HG02610 (cell line): ENCODE measurements at regions not wholly inside any gene's neighbourhood (a gene's known extent, or its start where the extent isn't known, plus 50 kb on each side); places are given as distances from the start of the nearest gene placed in this dataset.
"Not testable (repeated sequence)": the region's sequence is repeated elsewhere in the genome, so short reads cannot be mapped to it uniquely, and the experiment has no call there.

Experiments
- ATAC-seq: cut with Tn5 transposase; IDR thresholded peaks from one replicate; pipeline ENCODE4 v1.9.1; 2021; ENCODE audit warnings: mild to moderate bottlenecking, moderate library complexity; ENCODE audit not compliant: unreplicated experiment

- ATAC-seq, result no peak
These were observed 181.6 kb upstream of the VLDLR start for GRCh38 chr9:2439957-2440356.

GRCh38 chr9:2443933-2444332, 177.7 kb upstream of the VLDLR start:
- ATAC-seq, result not testable (repeated sequence)

- no peak for ATAC-seq
These were observed 173.3 kb upstream of the VLDLR start for GRCh38 chr9:2448193-2448738.

GRCh38 chr9:2453106-2453505, 168.5 kb upstream of the VLDLR start:
- no peak for ATAC-seq

GRCh38 chr9:2453701-2454100, 167.9 kb upstream of the VLDLR start:
- no peak for ATAC-seq

GRCh38 chr9:2459756-2460155, 161.8 kb upstream of the VLDLR start:
- no peak for ATAC-seq

GRCh38 chr9:2461892-2462291, 159.7 kb upstream of the VLDLR start:
- ATAC-seq, result no peak

- ATAC-seq, result no peak
These were observed 157.0 kb upstream of the VLDLR start for GRCh38 chr9:2464624-2465023.

GRCh38 chr9:2465516-2465915, 156.1 kb upstream of the VLDLR start:
- ATAC-seq, result no peak

GRCh38 chr9:2465921-2466460, 155.6 kb upstream of the VLDLR start:
- ATAC-seq, result peak; percentile 99

GRCh38 chr9:2466703-2467102, 154.9 kb upstream of the VLDLR start:
- no peak for ATAC-seq

GRCh38 chr9:2469681-2470221, 151.8 kb upstream of the VLDLR start:
- ATAC-seq, result peak; percentile 27

- ATAC-seq, result no peak
These were observed 147.9 kb upstream of the VLDLR start for GRCh38 chr9:2473681-2474080.

GRCh38 chr9:2477755-2478154, 143.8 kb upstream of the VLDLR start:
- ATAC-seq, result no peak

GRCh38 chr9:2478421-2478820, 143.2 kb upstream of the VLDLR start:
- ATAC-seq, result no peak

- no peak for ATAC-seq
These were observed 142.5 kb upstream of the VLDLR start for GRCh38 chr9:2479056-2479565.

GRCh38 chr9:2480255-2480837, 141.2 kb upstream of the VLDLR start:
- ATAC-seq, result no peak

- no peak for ATAC-seq
These were observed 140.4 kb upstream of the VLDLR start for GRCh38 chr9:2481216-2481615.

GRCh38 chr9:2486988-2487387, 134.6 kb upstream of the VLDLR start:
- no peak for ATAC-seq

- no peak for ATAC-seq
These were observed 131.7 kb upstream of the VLDLR start for GRCh38 chr9:2489838-2490314.

- no peak for ATAC-seq
These were observed 129.4 kb upstream of the VLDLR start for GRCh38 chr9:2492161-2492560.

- no peak for ATAC-seq
These were observed 128.5 kb upstream of the VLDLR start for GRCh38 chr9:2493109-2493508.
